ENCODE measurements at regions not wholly inside any gene's neighbourhood (a gene's known extent, or its start where the extent isn't known, plus 50 kb on each side); places are given as distances from the start of the nearest gene placed in this dataset.

DNA sequence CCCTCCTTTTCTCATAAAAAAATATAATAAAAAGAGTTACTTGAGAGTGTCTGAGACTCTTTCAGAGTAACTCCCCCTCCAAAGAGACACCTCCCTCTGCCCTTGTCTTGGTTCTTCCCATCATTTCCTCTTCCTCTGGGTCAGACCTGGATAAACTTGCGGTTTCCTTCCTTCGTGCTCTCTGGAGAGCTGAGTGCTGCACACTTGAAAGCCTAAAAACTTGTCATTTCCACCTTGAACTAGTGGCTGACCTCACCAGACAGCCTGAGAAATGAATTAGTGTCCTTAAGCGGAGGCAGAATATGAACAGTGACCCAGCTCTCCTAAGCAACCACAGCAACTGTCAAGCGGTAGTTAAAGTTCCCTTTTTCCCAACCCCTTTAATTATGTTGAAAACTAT lies 88.4 kb upstream of the PROX1 start:
- no peak overlapping the region for H3K27ac ChIP-seq (ENCODE audit: insufficient read depth, low read length)
- H4K8ac ChIP-seq (ENCODE audit: low read depth in 2 of 2, low read length in 2 of 2) = no peak overlapping the region
- BruUV-seq (replicated peaks) = no TSS peak
- no peaks in the 10 kb centered on the region for H3K9me3 ChIP-seq (ENCODE audit: control insufficient read depth, insufficient read depth, low read length)
- H2BK120ac ChIP-seq (ENCODE audit: low read depth, low read length) = no peak overlapping the region
- no peak overlapping the region for H2BK20ac ChIP-seq (ENCODE audit: low read depth, low read length)
- ATAC-seq (ENCODE audit: low read depth) (no peak), DNase-seq (no peak)
- no peaks in the 10 kb centered on the region for H3K79me1 ChIP-seq (ENCODE audit: low read depth in 1 of 2, low read length in 2 of 2)
- no peak overlapping the region for H3K4ac ChIP-seq (ENCODE audit: low read depth, low read length)
- no peak overlapping the region for H3K4me2 ChIP-seq (ENCODE audit: low read depth, low read length)
- intact Hi-C loops (cut with micrococcal nuclease) (no loop called here), dilution Hi-C loops (cut with HindIII; ENCODE audit: low sequenced_read_pairs, unreplicated experiment) (no loop called here), in situ Hi-C loops (cut with MboI; ENCODE audit: low sequenced_read_pairs) (no loop called here)
- H4K5ac ChIP-seq (ENCODE audit: low read depth, low read length) = no peak overlapping the region
- no peak overlapping the region for H2BK15ac ChIP-seq (ENCODE audit: low read depth, low read length)
- POLR2A ChIA-PET (ENCODE audit: unreplicated experiment) = no interaction called here
- no peaks in the 10 kb centered on the region for H3K36me3 ChIP-seq (ENCODE audit: control insufficient read depth, insufficient read depth, low read length)
- H4K91ac ChIP-seq (ENCODE audit: insufficient read depth, low read depth, low read length) = no peak overlapping the region
- no peaks in the 10 kb centered on the region for H4K20me1 ChIP-seq (ENCODE audit: insufficient read depth, low read length)
- no peaks in the 10 kb centered on the region for H3K4me1 ChIP-seq (ENCODE audit: control insufficient read depth, insufficient read depth, low read length)
- no peak overlapping the region for H2AK9ac ChIP-seq (replicated peaks; ENCODE audit: low read depth, low read length, poor library complexity)
- no peak for TF ChIP-seq CHD1 (IDR thresholded peaks at IDR 0.05; ENCODE audit: low read depth, low read length)
- TF ChIP-seq, protein P1, sequence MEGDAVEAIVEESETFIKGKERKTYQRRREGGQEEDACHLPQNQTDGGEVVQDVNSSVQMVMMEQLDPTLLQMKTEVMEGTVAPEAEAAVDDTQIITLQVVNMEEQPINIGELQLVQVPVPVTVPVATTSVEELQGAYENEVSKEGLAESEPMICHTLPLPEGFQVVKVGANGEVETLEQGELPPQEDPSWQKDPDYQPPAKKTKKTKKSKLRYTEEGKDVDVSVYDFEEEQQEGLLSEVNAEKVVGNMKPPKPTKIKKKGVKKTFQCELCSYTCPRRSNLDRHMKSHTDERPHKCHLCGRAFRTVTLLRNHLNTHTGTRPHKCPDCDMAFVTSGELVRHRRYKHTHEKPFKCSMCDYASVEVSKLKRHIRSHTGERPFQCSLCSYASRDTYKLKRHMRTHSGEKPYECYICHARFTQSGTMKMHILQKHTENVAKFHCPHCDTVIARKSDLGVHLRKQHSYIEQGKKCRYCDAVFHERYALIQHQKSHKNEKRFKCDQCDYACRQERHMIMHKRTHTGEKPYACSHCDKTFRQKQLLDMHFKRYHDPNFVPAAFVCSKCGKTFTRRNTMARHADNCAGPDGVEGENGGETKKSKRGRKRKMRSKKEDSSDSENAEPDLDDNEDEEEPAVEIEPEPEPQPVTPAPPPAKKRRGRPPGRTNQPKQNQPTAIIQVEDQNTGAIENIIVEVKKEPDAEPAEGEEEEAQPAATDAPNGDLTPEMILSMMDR (conservative IDR thresholded peaks at IDR 0.05; ENCODE audit: low read depth, low read length) = no peak
- TF ChIP-seq, protein P2, sequence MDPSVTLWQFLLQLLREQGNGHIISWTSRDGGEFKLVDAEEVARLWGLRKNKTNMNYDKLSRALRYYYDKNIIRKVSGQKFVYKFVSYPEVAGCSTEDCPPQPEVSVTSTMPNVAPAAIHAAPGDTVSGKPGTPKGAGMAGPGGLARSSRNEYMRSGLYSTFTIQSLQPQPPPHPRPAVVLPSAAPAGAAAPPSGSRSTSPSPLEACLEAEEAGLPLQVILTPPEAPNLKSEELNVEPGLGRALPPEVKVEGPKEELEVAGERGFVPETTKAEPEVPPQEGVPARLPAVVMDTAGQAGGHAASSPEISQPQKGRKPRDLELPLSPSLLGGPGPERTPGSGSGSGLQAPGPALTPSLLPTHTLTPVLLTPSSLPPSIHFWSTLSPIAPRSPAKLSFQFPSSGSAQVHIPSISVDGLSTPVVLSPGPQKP (IDR thresholded peaks at IDR 0.05; ENCODE audit: borderline replicate concordance, low read depth, low read length) = no peak
- no peak overlapping the region for H3K9ac ChIP-seq (ENCODE audit: low read depth, low read length)
- H3K56ac ChIP-seq (ENCODE audit: extremely low read depth, insufficient read depth, low read length) = no peak overlapping the region
- H3K23ac ChIP-seq (ENCODE audit: low read depth, low read length) = no peak overlapping the region
- H3K4me3 ChIP-seq (ENCODE audit: insufficient read depth, low read depth, low read length) = no peak overlapping the region
- no peak overlapping the region for H2BK5ac ChIP-seq (ENCODE audit: low read depth, low read length, poor library complexity, severe bottlenecking)
- H3K18ac ChIP-seq (ENCODE audit: low read depth, low read length) = no peak overlapping the region
- no peaks in the 10 kb centered on the region for H3K27me3 ChIP-seq (ENCODE audit: control insufficient read depth, insufficient read depth, low read length)
- H3K14ac ChIP-seq (replicated peaks; ENCODE audit: low read depth, low read length) = no peak overlapping the region
- no peak overlapping the region for H2AK5ac ChIP-seq (ENCODE audit: low read depth, low read length)
- CTCF ChIA-PET = no interaction called here
- no peaks in the 10 kb centered on the region for H3K9me1 ChIP-seq (ENCODE audit: insufficient read depth, low read length)
- WGBS, 2 experiments (ENCODE audit: extremely low coverage in 2 of 2, insufficient read length in 1 of 2) = 42% methylated on average over 2 of the region's 4 CpGs; no CpG with 5 or more reads in 1 of the 2 experiments
- no peak overlapping the region for H2AFZ ChIP-seq (replicated peaks; ENCODE audit: low read length, poor library complexity)

Data from IMR-90 (cell line).